SK-N-SH (cell line): ENCODE measurements at regions not wholly inside any gene's neighbourhood (a gene's known extent, or its start where the extent isn't known, plus 50 kb on each side); places are given as distances from the start of the nearest gene placed in this dataset.

Source experiments
- CTCF ChIA-PET: fragments of 300-600, 350-600 bp; formaldehyde crosslinking; extraction: SDS; loops from one replicate; lab custom pipeline; 2021; lab: Yijun Ruan, JAX
- POLR2A ChIA-PET: fragments of 350-600 bp; sonication (Branson Sonifier 250); formaldehyde crosslinking; extraction: SDS; loops from one replicate; lab custom pipeline; 2020; ENCODE audit warnings: antibody characterized with exemption, inconsistent platforms; lab: Yijun Ruan, JAX
- DNase-seq: peaks from one replicate; pipeline ENCODE4 v3.0.0; 2012
- H2AFZ ChIP-seq: fragments of 200-600 bp; sonication (generic); 2 replicates; pipeline ENCODE4 v1.8.1; 2016; ENCODE audit warnings: antibody characterized with exemption, mild to moderate bottlenecking, low read depth
- H3F3A ChIP-seq: fragments of 200-600 bp; sonication (generic); replicated peaks from 2 replicates; pipeline ENCODE3; 2016; ENCODE audit warnings: antibody characterized with exemption, mild to moderate bottlenecking; ENCODE audit not compliant: insufficient read depth
- H3K27ac ChIP-seq, 2 experiments: fragments of 200-500 bp in 1 of 2; fragments of 200-600 bp in 1 of 2; sonication (Bioruptor generic) in 1 of 2; sonication (generic), shearing (Covaris generic) in 1 of 2; 2 replicates each; pipeline versions ENCODE4 v1.5.1 to v1.6.1; 2014 to 2016; ENCODE audit warnings: low read depth in 2 of 2, inconsistent platforms in 1 of 2, low read length in 1 of 2, mild to moderate bottlenecking in 1 of 2, mixed read lengths in 1 of 2
- H3K27me3 ChIP-seq: fragments of 200-600 bp; sonication (generic), shearing (Covaris generic); 2 replicates; pipeline ENCODE4 v1.6.1; 2016; ENCODE audit warnings: mixed run types; ENCODE audit not compliant: insufficient read depth
- H3K36me3 ChIP-seq, 2 experiments: fragments of 200-500 bp in 1 of 2; fragments of 200-600 bp in 1 of 2; sonication (Bioruptor generic) in 1 of 2; sonication (generic) in 1 of 2; replicated peaks in 1 of 2; 2 replicates each; pipeline versions ENCODE3 to v1.5.1; 2014 to 2016; ENCODE audit warnings: low read length in 1 of 2, mild to moderate bottlenecking in 1 of 2; ENCODE audit not compliant: insufficient read depth in 2 of 2, control insufficient read depth in 1 of 2
- H3K4me1 ChIP-seq, 2 experiments: fragments of 200-500 bp in 1 of 2; fragments of 200-600 bp in 1 of 2; sonication (Bioruptor generic) in 1 of 2; sonication (generic), shearing (Covaris generic) in 1 of 2; 2 replicates each; pipeline versions ENCODE4 v1.5.1 to v1.6.1; 2014 to 2016; ENCODE audit warnings: low read depth in 1 of 2, low read length in 1 of 2, mixed run types in 1 of 2; ENCODE audit not compliant: insufficient read depth in 2 of 2, control insufficient read depth in 1 of 2
- H3K4me2 ChIP-seq: fragments of 200-600 bp; sonication (generic), shearing (Covaris generic); 2 replicates; pipeline ENCODE4 v1.6.1; 2017; ENCODE audit warnings: mixed run types
- H3K4me3 ChIP-seq, 2 experiments: fragments of 200-500 bp in 1 of 2; fragments of 200-600 bp in 1 of 2; sonication (Bioruptor generic) in 1 of 2; sonication (generic), shearing (Covaris generic) in 1 of 2; 2 replicates each; pipeline versions ENCODE4 v1.5.1 to v1.8.1; 2014 to 2016; ENCODE audit warnings: low read depth in 2 of 2, inconsistent platforms in 1 of 2, low read length in 1 of 2, mild to moderate bottlenecking in 1 of 2, mixed read lengths in 1 of 2, moderate library complexity in 1 of 2
- H3K79me2 ChIP-seq: fragments of 200-600 bp; sonication (generic); 2 replicates; pipeline ENCODE4 v1.8.1; 2017; ENCODE audit warnings: mild to moderate bottlenecking; ENCODE audit not compliant: insufficient read depth
- H3K9ac ChIP-seq: fragments of 200-600 bp; sonication (generic); 2 replicates; pipeline ENCODE4 v1.6.1; 2017; ENCODE audit warnings: mixed run types
- H3K9me2 ChIP-seq: fragments of 200-600 bp; sonication (generic); 2 replicates; pipeline ENCODE4 v1.6.1; 2017; ENCODE audit warnings: mixed run types
- H3K9me3 ChIP-seq: fragments of 200-600 bp; sonication (generic); 2 replicates; pipeline ENCODE4 v1.6.1; 2017; ENCODE audit warnings: mixed run types, mild to moderate bottlenecking, moderate library complexity
- H4K20me1 ChIP-seq: fragments of 200-600 bp; sonication (generic); 2 replicates; pipeline ENCODE4 v1.6.1; 2017; ENCODE audit warnings: mild to moderate bottlenecking, mixed run types; ENCODE audit not compliant: insufficient read depth
- EP300 ChIP-seq, 2 experiments: IDR thresholded peaks; 2 replicates each; pipeline versions ENCODE4 v1.4.0 to v1.6.1; 2012; ENCODE audit warnings: borderline replicate concordance in 1 of 2, low read depth in 1 of 2, low read length in 1 of 2
- FOXM1 ChIP-seq: IDR thresholded peaks from 2 replicates; pipeline ENCODE4 v1.4.0; 2012; ENCODE audit warnings: low read depth, mild to moderate bottlenecking
- GABPA ChIP-seq: IDR thresholded peaks from 2 replicates; pipeline ENCODE4 v1.4.0; 2012; ENCODE audit warnings: low read depth, mild to moderate bottlenecking
- GATA2 ChIP-seq: sonication (generic); formaldehyde crosslinking; IDR thresholded peaks from 2 replicates; pipeline ENCODE4 v1.5.0; 2020; ENCODE audit warnings: mild to moderate bottlenecking, missing genetic modification reagents
- JUND ChIP-seq: IDR thresholded peaks from 2 replicates; pipeline ENCODE4 v1.4.0; 2012
- MEF2A ChIP-seq: IDR thresholded peaks from 2 replicates; pipeline ENCODE4 v1.4.0; 2012; ENCODE audit warnings: low read depth, borderline replicate concordance
- MXI1 ChIP-seq: IDR thresholded peaks from 2 replicates; pipeline ENCODE4 v1.6.1; 2012; ENCODE audit warnings: mild to moderate bottlenecking, low read depth, low read length, improper control_type of control experiment
- NRF1 ChIP-seq: IDR thresholded peaks from 2 replicates; pipeline ENCODE4 v1.6.1; 2012; ENCODE audit warnings: low read depth, mild to moderate bottlenecking, low read length
- POLR2AphosphoS5 ChIP-seq: IDR thresholded peaks from 2 replicates; pipeline ENCODE4 v1.6.1; 2012; ENCODE audit warnings: low read depth, low read length
- RCOR1 ChIP-seq: fragments of 150-350 bp; IDR thresholded peaks from 2 replicates; pipeline ENCODE4 v1.6.1; 2017; ENCODE audit warnings: antibody characterized with exemption, low read length
- RFX5 ChIP-seq: IDR thresholded peaks from 2 replicates; pipeline ENCODE4 v1.6.1; 2012; ENCODE audit warnings: mild to moderate bottlenecking, improper control_type of control experiment, low read length
- RXRA ChIP-seq: IDR thresholded peaks from 2 replicates; pipeline ENCODE4 v1.4.0; 2012; ENCODE audit warnings: low read depth, mild to moderate bottlenecking, borderline replicate concordance
- SIN3A ChIP-seq: IDR thresholded peaks from 2 replicates; pipeline ENCODE4 v1.6.1; 2012; ENCODE audit warnings: low read depth, mild to moderate bottlenecking, low read length, moderate library complexity, borderline replicate concordance
- TAF1 ChIP-seq: IDR thresholded peaks from 2 replicates; pipeline ENCODE4 v1.6.1; 2012; ENCODE audit warnings: low read depth, mild to moderate bottlenecking, low read length, moderate library complexity, borderline replicate concordance
- TF ChIP-seq, protein P1 (sequence below): fragments of 200-600 bp; sonication (generic); IDR thresholded peaks from 2 replicates; pipeline ENCODE4 v1.6.1; 2017; ENCODE audit warnings: antibody characterized with exemption, mild to moderate bottlenecking, moderate library complexity
- TF ChIP-seq, protein P2 (sequence below): IDR thresholded peaks from 2 replicates; pipeline ENCODE4 v1.4.0; 2012; ENCODE audit warnings: low read depth, borderline replicate concordance
- TF ChIP-seq, protein P3 (sequence below): IDR thresholded peaks from 2 replicates; pipeline ENCODE4 v1.4.0; 2012; ENCODE audit warnings: low read depth, borderline replicate concordance
- TF ChIP-seq, protein P4 (sequence below): IDR thresholded peaks from 2 replicates; pipeline ENCODE4 v1.6.1; 2012; ENCODE audit warnings: mild to moderate bottlenecking, low read depth, low read length, moderate library complexity
- TF ChIP-seq, protein P5 (sequence below): fragments of 150-350 bp; IDR thresholded peaks from 2 replicates; pipeline ENCODE4 v1.6.1; 2016; ENCODE audit warnings: mild to moderate bottlenecking, low read depth, low read length

DNA sequence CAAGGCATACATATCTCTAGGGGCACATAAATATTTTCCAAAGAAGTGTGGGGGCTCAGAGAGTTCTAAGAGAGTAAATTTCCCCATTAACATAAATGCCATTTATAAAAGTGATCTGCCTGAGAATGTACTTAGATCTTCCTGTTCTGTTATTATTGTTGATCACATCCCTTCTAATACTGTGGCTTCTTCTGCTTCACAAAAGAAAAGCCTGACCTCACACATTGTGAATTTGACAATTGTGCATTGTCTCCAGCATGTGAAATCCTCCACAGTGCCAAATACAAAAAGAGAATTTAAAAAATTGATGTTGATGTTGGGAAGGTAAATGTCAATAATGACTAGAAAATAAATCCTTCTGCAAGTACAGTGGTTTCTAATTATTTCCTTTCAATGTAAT is 330.5 kb upstream of the LRIG3 start:
- no peaks in the 10 kb centered on the region for H3K4me1 ChIP-seq
- DNase-seq = no peak
- no peak overlapping the region for H3K4me2 ChIP-seq
- no peaks in the 10 kb centered on the region for H3F3A ChIP-seq
- no peaks in the 10 kb centered on the region; the same call in 1 of the 2 replicates for H3K9me3 ChIP-seq
- H3K4me3 ChIP-seq = no peak overlapping the region
- H3K36me3 ChIP-seq = no peaks in the 10 kb centered on the region
- no peaks in the 10 kb centered on the region for H3K27me3 ChIP-seq
- no peaks in the 10 kb centered on the region for H3K9me2 ChIP-seq
- ChIA-PET CTCF (no interaction called here), POLR2A (no interaction called here)
- TF ChIP-seq FOXM1 = no peak
- TF ChIP-seq, protein P1, sequence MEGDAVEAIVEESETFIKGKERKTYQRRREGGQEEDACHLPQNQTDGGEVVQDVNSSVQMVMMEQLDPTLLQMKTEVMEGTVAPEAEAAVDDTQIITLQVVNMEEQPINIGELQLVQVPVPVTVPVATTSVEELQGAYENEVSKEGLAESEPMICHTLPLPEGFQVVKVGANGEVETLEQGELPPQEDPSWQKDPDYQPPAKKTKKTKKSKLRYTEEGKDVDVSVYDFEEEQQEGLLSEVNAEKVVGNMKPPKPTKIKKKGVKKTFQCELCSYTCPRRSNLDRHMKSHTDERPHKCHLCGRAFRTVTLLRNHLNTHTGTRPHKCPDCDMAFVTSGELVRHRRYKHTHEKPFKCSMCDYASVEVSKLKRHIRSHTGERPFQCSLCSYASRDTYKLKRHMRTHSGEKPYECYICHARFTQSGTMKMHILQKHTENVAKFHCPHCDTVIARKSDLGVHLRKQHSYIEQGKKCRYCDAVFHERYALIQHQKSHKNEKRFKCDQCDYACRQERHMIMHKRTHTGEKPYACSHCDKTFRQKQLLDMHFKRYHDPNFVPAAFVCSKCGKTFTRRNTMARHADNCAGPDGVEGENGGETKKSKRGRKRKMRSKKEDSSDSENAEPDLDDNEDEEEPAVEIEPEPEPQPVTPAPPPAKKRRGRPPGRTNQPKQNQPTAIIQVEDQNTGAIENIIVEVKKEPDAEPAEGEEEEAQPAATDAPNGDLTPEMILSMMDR = no peak
- TF ChIP-seq SIN3A = no peak
- no peak for TF ChIP-seq EP300 (IDR thresholded peaks at IDR 0.05; ENCODE audit: borderline replicate concordance in 1 of 2, low read depth in 1 of 2, low read length in 1 of 2)
- TF ChIP-seq, protein P2, sequence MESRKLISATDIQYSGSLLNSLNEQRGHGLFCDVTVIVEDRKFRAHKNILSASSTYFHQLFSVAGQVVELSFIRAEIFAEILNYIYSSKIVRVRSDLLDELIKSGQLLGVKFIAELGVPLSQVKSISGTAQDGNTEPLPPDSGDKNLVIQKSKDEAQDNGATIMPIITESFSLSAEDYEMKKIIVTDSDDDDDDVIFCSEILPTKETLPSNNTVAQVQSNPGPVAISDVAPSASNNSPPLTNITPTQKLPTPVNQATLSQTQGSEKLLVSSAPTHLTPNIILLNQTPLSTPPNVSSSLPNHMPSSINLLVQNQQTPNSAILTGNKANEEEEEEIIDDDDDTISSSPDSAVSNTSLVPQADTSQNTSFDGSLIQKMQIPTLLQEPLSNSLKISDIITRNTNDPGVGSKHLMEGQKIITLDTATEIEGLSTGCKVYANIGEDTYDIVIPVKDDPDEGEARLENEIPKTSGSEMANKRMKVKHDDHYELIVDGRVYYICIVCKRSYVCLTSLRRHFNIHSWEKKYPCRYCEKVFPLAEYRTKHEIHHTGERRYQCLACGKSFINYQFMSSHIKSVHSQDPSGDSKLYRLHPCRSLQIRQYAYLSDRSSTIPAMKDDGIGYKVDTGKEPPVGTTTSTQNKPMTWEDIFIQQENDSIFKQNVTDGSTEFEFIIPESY = no peak
- no peak for TF ChIP-seq GATA2 (CRISPR knock-in tag)
- TF ChIP-seq, protein P3, sequence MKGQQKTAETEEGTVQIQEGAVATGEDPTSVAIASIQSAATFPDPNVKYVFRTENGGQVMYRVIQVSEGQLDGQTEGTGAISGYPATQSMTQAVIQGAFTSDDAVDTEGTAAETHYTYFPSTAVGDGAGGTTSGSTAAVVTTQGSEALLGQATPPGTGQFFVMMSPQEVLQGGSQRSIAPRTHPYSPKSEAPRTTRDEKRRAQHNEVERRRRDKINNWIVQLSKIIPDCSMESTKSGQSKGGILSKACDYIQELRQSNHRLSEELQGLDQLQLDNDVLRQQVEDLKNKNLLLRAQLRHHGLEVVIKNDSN = no peak
- no peak for TF ChIP-seq TAF1
- no peak for TF ChIP-seq JUND
- no peak for TF ChIP-seq MEF2A
- TF ChIP-seq, protein P4, sequence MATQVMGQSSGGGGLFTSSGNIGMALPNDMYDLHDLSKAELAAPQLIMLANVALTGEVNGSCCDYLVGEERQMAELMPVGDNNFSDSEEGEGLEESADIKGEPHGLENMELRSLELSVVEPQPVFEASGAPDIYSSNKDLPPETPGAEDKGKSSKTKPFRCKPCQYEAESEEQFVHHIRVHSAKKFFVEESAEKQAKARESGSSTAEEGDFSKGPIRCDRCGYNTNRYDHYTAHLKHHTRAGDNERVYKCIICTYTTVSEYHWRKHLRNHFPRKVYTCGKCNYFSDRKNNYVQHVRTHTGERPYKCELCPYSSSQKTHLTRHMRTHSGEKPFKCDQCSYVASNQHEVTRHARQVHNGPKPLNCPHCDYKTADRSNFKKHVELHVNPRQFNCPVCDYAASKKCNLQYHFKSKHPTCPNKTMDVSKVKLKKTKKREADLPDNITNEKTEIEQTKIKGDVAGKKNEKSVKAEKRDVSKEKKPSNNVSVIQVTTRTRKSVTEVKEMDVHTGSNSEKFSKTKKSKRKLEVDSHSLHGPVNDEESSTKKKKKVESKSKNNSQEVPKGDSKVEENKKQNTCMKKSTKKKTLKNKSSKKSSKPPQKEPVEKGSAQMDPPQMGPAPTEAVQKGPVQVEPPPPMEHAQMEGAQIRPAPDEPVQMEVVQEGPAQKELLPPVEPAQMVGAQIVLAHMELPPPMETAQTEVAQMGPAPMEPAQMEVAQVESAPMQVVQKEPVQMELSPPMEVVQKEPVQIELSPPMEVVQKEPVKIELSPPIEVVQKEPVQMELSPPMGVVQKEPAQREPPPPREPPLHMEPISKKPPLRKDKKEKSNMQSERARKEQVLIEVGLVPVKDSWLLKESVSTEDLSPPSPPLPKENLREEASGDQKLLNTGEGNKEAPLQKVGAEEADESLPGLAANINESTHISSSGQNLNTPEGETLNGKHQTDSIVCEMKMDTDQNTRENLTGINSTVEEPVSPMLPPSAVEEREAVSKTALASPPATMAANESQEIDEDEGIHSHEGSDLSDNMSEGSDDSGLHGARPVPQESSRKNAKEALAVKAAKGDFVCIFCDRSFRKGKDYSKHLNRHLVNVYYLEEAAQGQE = no peak
- TF ChIP-seq NRF1 = no peak
- no peak for TF ChIP-seq RXRA
- TF ChIP-seq, protein P5, sequence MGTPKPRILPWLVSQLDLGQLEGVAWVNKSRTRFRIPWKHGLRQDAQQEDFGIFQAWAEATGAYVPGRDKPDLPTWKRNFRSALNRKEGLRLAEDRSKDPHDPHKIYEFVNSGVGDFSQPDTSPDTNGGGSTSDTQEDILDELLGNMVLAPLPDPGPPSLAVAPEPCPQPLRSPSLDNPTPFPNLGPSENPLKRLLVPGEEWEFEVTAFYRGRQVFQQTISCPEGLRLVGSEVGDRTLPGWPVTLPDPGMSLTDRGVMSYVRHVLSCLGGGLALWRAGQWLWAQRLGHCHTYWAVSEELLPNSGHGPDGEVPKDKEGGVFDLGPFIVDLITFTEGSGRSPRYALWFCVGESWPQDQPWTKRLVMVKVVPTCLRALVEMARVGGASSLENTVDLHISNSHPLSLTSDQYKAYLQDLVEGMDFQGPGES = no peak
- TF ChIP-seq RFX5 = no peak
- no peak for TF ChIP-seq GABPA
- TF ChIP-seq POLR2AphosphoS5 = no peak
- TF ChIP-seq MXI1 = no peak
- TF ChIP-seq RCOR1 = no peak
- no peak overlapping the region for H2AFZ ChIP-seq
- H3K9ac ChIP-seq = no peak overlapping the region
- no peaks in the 10 kb centered on the region for H4K20me1 ChIP-seq
- no peak overlapping the region for H3K27ac ChIP-seq
- no peaks in the 10 kb centered on the region for H3K79me2 ChIP-seq
